ENCODE measurements at regions not wholly inside any gene's neighbourhood (a gene's known extent, or its start where the extent isn't known, plus 50 kb on each side); places are given as distances from the start of the nearest gene placed in this dataset.
"Not testable (repeated sequence)": the region's sequence is repeated elsewhere in the genome, so short reads cannot be mapped to it uniquely, and the experiment has no call there.

DNA sequence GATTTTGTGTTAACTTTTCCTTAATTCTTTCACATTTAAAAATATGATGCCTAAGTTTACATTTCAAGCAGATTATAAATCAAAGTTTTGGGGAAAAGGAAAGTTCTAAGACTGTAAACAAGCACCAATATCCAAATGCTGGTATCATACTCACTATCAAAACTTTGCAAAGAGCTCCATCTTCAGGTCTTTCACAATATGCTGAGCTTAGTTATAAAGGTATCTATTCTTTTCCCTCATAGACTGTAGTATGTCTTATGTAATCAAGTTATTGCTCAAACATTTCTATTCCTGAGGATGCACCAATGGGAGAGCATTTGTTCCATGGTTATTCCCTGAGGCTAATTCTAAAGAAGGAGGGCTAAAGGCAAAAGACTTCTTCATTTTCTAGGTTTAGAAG, 207.9 kb upstream of the FAM241A start:
- DNase-seq: peak in 1 of 2 experiments; percentile 5
- no peak for TF ChIP-seq POLR2A (IDR thresholded peaks at IDR 0.05; ENCODE audit: low read length)
- TF ChIP-seq GATA1 (IDR thresholded peaks at IDR 0.05; ENCODE audit: low read depth, low read length): no peak

DNA sequence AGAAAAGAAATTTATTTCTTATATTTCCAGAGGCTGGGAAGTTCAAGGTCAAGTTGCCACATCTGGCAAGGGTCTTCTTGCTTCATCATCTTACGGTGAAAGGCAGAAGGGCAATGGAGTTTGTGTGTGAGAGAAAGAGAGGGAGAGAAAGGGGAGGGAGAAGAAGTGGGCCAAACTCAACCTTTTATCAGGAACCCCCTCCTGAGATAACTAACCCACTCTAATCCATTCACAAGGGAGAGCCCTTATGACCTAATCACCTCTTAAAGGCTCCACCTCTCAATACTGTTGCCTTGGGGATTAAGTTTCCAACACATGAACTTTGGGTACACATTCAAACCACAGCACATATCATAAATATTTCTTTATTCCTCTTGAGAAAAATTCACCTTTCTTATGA, 203.3 kb upstream of the FAM241A start:
- TF ChIP-seq POLR2A (IDR thresholded peaks at IDR 0.05; ENCODE audit: low read length): no peak

DNA sequence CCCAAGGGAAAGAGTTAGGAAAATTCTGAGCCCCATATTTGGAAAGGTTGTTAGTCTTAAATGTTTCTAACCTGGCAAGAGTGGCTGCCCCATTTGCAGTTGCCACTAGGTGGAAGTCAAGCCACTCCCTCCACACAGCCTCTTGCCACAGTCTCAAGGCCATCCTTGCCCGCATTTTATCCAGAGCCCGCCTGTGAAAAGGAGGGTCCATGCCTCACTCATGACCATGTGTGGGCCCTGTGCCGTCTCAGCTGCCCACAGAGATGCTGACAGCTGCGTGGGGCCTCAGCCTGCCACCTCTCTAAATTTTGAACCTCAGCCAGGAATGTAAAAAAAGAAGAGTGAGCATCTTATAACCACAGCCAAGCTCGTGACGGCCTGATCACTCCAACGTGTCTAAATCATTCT, 201.5 kb upstream of the FAM241A start:
- peak; percentile 13 to 17 for DNase-seq
- TF ChIP-seq POLR2A (IDR thresholded peaks at IDR 0.05; ENCODE audit: low read length): no peak
- no peak for TF ChIP-seq GATA1 (IDR thresholded peaks at IDR 0.05; ENCODE audit: low read depth, low read length)

More for the DNA sequence above, 203.3 kb upstream of the FAM241A start:
- no peak for DNase-seq

DNA sequence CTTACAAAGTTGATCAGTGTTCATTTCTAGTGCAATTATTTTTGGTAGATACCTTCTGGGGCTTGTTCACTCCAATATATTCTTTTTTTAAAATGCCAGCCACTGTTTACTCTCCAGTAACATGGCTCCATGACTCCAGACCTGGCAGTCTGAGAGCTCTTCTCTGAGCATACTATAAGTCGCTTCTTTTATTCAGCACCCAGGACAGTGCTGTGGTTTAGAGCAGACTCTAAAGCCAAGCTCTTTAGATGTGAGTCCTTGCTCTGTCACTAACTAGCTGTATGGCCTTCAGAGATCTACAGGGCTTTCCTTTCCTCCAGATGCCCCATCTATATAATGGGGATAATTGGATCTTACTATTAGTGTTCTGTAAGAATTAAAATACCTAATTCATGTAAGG, 200.2 kb upstream of the FAM241A start:
- no peak for TF ChIP-seq POLR2A (IDR thresholded peaks at IDR 0.05; ENCODE audit: low read length)
- TF ChIP-seq GATA1 (IDR thresholded peaks at IDR 0.05; ENCODE audit: low read depth, low read length): no peak
- DNase-seq: no peak

DNA sequence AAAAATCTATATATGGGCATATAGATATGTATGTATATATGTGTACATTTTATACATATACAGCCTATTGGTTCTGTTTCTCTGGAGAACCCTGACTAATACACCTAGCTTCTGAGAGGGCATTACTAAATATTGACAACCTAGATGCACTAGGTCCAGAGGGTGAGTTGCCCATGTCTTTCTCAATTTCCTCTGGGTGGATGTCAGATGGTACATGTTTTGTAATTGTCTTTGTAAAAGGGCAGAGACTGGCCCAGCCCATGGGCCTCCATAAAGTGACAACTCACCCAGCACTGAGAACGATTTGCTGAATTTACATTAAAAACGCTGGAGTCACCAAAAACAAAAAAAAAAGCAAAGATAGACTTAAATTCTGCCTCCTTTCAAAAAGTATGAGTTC, 198.5 kb upstream of the FAM241A start:
- DNase-seq: no peak

DNA sequence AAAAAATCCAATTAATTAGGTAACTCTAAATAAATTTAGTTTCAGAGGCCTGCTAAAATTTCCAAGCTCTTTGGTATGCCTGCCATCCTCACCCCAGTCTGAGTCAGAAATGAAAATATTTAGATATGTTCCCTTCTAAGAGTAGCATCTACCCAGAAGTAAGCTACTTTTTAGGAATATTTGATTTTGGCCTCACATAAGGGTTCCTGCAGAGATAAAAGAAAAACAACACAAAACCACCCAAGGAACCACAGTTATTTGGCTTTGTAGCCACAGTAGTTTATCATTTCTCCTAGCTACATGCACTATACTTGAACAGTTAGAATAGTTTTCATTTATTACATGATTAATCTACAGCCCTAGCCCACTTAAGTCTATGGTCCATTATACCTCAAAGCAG, 192.6 kb upstream of the FAM241A start:
- no peak for DNase-seq
- TF ChIP-seq GATA1 (IDR thresholded peaks at IDR 0.05; ENCODE audit: low read depth, low read length): no peak
- no peak for TF ChIP-seq POLR2A (IDR thresholded peaks at IDR 0.05; ENCODE audit: low read length)

More for the DNA sequence above, 198.5 kb upstream of the FAM241A start:
- TF ChIP-seq GATA1 (IDR thresholded peaks at IDR 0.05; ENCODE audit: low read depth, low read length): no peak
- TF ChIP-seq POLR2A (IDR thresholded peaks at IDR 0.05; ENCODE audit: low read length): no peak

DNA sequence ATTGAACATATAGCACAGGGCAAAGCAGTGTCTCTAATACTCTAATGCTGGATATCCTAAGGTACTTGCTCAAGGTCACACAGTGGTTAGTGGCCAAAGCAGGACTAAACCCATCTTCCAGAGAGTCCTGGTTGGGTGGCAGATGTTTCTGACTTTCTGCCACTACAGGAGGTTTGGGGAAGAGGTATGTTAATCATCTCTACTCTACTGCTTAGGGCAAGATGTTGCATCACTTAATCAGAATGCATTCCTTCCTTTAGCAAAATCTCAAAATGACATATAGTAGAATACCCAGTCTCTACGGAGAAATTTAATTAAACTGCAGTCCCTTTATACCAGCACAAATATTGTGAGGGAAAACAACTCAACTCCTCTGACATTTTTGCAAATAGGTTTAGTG, 190.7 kb upstream of the FAM241A start:
- no peak for DNase-seq
- TF ChIP-seq POLR2A (IDR thresholded peaks at IDR 0.05; ENCODE audit: low read length) (no peak), GATA1 (IDR thresholded peaks at IDR 0.05; ENCODE audit: low read depth, low read length) (no peak)

DNA sequence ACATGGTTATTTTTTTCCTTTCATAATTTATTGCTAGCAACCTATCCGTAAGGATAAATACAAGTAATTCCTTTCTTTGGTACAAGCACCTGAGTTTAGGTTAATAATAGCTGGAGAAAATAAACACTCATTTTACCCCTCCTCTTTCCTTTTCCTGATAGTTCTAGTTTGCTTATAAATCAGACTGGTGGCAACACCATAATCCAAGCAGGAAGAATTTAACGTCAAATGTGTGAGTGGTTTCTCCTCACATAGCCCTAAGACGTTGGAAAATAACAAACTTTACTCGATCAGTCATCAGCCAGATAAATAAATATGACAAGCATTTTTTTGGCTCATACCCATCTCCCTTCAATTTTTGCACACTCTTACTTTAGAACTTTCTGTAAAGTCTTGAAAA, 190.3 kb upstream of the FAM241A start:
- DNase-seq: no peak
- TF ChIP-seq POLR2A (IDR thresholded peaks at IDR 0.05; ENCODE audit: low read length): no peak
- no peak for TF ChIP-seq GATA1 (IDR thresholded peaks at IDR 0.05; ENCODE audit: low read depth, low read length)

DNA sequence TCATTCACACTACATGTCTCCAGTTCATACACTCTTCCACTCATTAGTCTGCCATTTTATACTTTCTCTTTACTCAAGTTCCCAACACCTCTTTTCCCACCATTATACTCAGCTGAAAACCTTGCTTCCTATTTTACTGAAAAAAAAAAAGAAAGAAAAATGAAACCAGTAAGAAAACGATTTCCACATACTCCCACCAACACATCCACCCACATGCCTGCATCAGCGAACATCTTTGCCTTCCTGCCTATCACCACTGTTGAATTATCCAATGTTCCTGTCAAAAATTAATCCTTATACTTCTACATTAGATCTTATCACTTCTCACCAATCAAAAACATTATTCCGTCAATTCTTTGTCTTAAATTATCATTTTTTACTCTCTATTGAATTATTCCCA, 188.1 kb upstream of the FAM241A start:
- no peak for TF ChIP-seq GATA1 (IDR thresholded peaks at IDR 0.05; ENCODE audit: low read depth, low read length)
- no peak for TF ChIP-seq POLR2A (IDR thresholded peaks at IDR 0.05; ENCODE audit: low read length)
- DNase-seq: no peak

DNA sequence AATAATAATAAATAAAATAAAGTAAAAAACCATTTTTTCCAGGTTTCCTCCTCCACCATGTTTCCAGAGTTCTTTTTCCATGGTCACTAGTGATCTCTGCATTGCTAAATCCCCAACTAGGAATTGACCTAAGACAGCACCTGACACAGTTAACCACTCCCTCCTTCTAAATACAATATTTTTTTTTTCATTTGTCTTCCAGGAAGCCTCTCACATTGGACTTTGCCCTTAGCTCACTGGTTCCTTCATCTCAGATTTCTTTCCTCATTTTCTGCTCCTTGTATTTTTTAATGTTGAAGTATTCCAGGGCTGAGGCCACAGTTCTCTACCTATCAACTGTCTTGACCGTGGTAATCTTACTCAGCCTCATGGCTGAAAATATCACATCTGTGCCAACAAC, 187.3 kb upstream of the FAM241A start:
- TF ChIP-seq POLR2A (IDR thresholded peaks at IDR 0.05; ENCODE audit: low read length) (no peak), GATA1 (IDR thresholded peaks at IDR 0.05; ENCODE audit: low read depth, low read length) (no peak)
- no peak for DNase-seq

DNA sequence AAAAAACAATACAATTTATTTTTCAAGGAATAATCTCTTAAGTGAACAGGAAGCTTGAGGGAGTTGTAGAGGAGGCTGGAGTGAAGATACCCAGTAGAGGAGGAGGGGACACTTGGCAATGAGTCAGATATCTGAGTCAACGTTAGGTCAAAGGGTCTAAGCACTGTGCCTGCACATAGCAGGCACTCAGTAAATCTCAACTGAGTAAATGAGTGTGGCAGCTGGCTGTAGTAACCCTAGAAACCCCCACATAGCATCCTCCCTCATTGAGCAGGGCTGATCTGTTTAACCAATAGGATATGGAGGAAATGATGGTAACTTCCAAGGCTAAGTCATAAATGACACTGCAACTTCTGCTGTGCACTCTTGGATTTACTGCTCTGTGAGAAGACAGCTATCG, 186.0 kb upstream of the FAM241A start:
- TF ChIP-seq POLR2A (IDR thresholded peaks at IDR 0.05; ENCODE audit: low read length): no peak
- no peak for TF ChIP-seq GATA1 (IDR thresholded peaks at IDR 0.05; ENCODE audit: low read depth, low read length)
- no peak for DNase-seq

DNA sequence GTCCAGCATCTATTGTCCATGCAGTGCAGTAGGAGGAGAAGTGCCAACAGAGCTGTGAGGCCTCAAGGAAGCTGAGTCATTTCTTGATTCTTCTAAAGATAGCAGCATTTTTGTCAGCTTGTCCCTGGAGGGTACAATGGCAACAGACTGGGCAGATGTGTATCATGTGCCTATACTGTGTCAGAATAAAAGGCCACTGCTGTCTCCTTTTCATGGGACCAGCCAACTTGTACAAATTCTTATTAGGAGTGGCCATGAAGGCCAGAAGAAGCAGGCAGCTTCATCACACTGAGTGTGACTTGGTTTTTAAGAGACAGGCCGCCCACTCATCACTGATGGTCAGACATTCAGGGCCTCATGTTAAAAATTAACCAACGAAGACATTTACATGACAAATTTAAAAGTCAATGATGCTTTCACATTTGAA, 185.0 kb upstream of the FAM241A start:
- TF ChIP-seq GATA1 (IDR thresholded peaks at IDR 0.05; ENCODE audit: low read depth, low read length) (no peak), POLR2A (IDR thresholded peaks at IDR 0.05; ENCODE audit: low read length) (no peak)
- DNase-seq: no peak

DNA sequence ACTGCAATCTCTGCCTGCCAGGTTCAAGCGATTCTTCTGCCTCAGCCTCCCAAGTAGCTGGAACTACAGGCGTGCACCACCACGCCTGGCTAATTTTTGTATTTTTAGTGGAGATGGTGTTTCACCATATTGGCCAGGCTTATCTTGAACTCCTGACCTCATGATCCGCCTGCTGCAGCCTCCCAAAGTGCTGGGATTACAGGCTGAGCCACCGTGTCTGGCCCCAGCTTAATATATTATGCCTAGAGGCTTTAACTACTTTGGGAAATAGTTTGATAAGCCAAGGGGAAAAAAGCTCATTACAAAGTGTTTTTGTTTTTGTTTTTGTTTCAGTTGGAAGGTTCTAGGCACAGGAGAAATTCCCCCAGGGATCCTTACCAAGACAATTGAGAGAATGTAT, 184.2 kb upstream of the FAM241A start:
- DNase-seq: not testable (repeated sequence)

DNA sequence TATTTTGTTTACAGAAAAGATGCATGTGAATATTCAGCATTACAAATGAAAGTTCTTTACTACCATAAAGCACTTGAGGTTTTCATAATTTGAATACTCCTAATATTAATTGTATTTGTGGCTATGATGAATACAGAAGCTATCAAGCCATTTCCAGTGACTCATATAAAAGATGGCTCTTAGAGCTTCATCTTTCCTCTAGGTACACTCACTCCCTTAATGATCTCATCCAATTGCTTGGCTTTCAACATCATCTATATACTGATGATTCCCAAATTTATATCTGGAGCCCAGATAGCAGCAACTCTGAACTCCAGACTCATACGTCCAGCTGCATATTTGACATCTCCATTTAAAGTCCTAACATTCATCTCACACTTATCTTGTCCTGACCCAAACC, 183.4 kb upstream of the FAM241A start:
- no peak for DNase-seq
- TF ChIP-seq GATA1 (IDR thresholded peaks at IDR 0.05; ENCODE audit: low read depth, low read length) (no peak), POLR2A (IDR thresholded peaks at IDR 0.05; ENCODE audit: low read length) (no peak)

DNA sequence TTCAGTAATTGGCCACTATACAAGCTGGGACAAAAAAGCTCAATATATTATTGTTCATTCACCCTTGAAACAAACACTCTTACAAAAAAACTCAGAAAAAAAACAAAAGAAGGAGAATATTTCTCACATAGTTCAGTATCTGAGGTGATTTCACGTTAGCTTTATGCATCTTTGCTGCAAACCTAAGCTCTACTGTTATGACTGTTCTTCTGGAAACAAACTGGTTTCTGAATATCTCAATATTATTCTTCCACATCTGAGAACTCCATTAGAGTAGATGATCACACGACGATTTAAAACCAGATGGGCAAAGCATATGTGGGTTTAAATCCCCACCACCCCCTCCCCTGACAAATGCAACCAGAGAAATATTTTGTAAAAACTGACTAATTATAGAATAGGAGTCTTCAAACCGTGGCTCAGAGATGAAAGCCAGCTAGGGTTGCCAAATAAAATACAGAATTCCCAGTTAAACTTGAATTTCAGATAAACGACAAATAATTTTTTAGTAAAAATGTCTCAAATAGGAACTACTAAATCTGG, 182.0 kb upstream of the FAM241A start:
- no peak for TF ChIP-seq POLR2A (IDR thresholded peaks at IDR 0.05; ENCODE audit: low read length)
- TF ChIP-seq GATA1 (IDR thresholded peaks at IDR 0.05; ENCODE audit: low read depth, low read length): no peak
- DNase-seq: no peak

DNA sequence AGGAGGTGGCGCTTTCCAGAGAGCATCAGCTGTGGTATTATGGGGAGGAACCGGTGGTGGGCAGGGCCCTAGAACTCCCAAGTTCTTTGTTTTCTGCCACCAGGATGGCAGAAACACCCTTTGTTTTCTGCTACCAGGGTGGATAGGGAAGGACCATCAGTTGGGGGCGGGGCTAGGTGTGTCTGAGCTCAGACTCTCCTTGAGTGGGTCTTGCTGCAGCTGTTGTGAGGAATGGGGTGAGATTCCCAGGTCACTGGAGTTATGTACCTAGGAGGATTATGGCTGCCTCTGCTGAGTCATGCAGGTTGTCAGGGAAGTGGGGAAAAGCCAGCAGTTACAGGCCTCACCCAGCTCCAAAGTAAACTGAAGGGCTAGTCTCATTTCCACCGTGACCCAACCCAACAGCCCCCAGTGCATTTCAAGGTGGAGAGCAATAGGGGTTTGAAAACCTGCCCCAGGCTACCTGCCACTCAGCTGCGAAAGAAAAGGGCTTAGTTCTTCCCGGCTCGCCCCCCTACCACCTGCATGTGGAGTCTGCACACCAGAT, 167.8 kb upstream of the FAM241A start:
- no peak for DNase-seq
- TF ChIP-seq POLR2A (IDR thresholded peaks at IDR 0.05; ENCODE audit: low read length) (no peak), GATA1 (IDR thresholded peaks at IDR 0.05; ENCODE audit: low read depth, low read length) (no peak)
